K562 (cell line): ENCODE measurements at regions not wholly inside any gene's neighbourhood (a gene's known extent, or its start where the extent isn't known, plus 50 kb on each side); places are given as distances from the start of the nearest gene placed in this dataset.

Source experiments
- CREB1 ChIP-seq, 2 experiments: sonication (generic) in 1 of 2; formaldehyde crosslinking in 1 of 2; IDR thresholded peaks; 2 replicates each; pipeline versions ENCODE4 v1.6.1 to v1.8.0; 2012 to 2022; ENCODE audit warnings: inconsistent platforms in 1 of 2, mild to moderate bottlenecking in 1 of 2, missing genetic modification reagents in 1 of 2, moderate library complexity in 1 of 2
- RNF219 ChIP-seq: fragments of 250-450 bp; sonication (Bioruptor Pico); IDR thresholded peaks from 2 replicates; pipeline ENCODE4 v1.5.0; 2022; ENCODE audit warnings: mild to moderate bottlenecking

DNA sequence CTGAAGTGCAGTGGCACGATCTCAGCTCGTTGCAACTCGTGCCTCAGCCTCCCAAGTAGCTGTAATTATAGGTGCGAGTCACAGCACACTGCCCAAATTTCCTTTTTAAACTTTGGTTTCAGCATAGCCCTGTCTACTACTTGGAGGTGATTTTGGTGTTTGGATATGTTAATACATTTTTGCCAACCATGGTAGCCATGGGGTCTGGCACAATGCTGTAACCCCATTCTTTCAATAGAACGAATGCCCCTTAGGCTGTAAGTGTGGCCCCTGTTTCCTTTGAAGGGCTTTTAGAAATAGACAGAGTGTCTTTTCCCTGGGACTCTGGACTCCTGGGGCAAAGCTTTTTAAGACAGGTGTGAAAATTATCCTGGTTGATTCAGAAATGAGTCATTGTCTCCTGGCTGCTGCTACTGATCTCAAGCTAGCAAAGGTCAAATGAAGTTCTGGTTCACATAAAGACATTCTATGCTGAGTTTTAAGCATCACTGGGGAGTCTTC is 141.1 kb upstream of the RUNX1 start:
- TF ChIP-seq CREB1 (IDR thresholded peaks at IDR 0.05) = no peak
- TF ChIP-seq CREB1 (CRISPR knock-in tag; IDR thresholded peaks at IDR 0.05) = no peak
- no peak for TF ChIP-seq RNF219 (CRISPR knock-in tag)
